ENCODE measurements at regions not wholly inside any gene's neighbourhood (a gene's known extent, or its start where the extent isn't known, plus 50 kb on each side); places are given as distances from the start of the nearest gene placed in this dataset.
A peak's percentile ranks its signal among the peaks of the same experiment; 100 is the strongest.

GRCh38 chr6:81985191-81985590 is 232.7 kb upstream of the TENT5A start:
- no peak overlapping the region for H3K27ac ChIP-seq
- DNase-seq (ENCODE audit: low spot score) = no peak
- TF ChIP-seq CTCF (conservative IDR thresholded peaks at IDR 0.05; ENCODE audit: low read depth) = no peak
- POLR2A ChIA-PET (ENCODE audit: low non-redundant PET) = no interaction called here
- CTCF ChIA-PET = no interaction called here

GRCh38 chr6:81984599-81984998 is 232.1 kb upstream of the TENT5A start:
- POLR2A ChIA-PET (ENCODE audit: low non-redundant PET) = no interaction called here
- TF ChIP-seq CTCF (conservative IDR thresholded peaks at IDR 0.05; ENCODE audit: low read depth) = no peak
- no peak for DNase-seq (ENCODE audit: low spot score)
- CTCF ChIA-PET = no interaction called here
- no peak overlapping the region for H3K27ac ChIP-seq

GRCh38 chr6:81981812-81982211 is 229.3 kb upstream of the TENT5A start:
- no peak for TF ChIP-seq CTCF (conservative IDR thresholded peaks at IDR 0.05; ENCODE audit: low read depth)
- POLR2A ChIA-PET (ENCODE audit: low non-redundant PET) = no interaction called here
- peak; percentile 71 for DNase-seq (ENCODE audit: low spot score)
- CTCF ChIA-PET = no interaction called here
- no peak overlapping the region for H3K27ac ChIP-seq

GRCh38 chr6:81979767-81980166 is 227.3 kb upstream of the TENT5A start:
- CTCF ChIA-PET = no interaction called here
- H3K27ac ChIP-seq = no peak overlapping the region
- TF ChIP-seq CTCF (conservative IDR thresholded peaks at IDR 0.05; ENCODE audit: low read depth) = no peak
- POLR2A ChIA-PET (ENCODE audit: low non-redundant PET) = no interaction called here
- DNase-seq (ENCODE audit: low spot score) = no peak

GRCh38 chr6:81979329-81979728 is 226.8 kb upstream of the TENT5A start:
- no peak for DNase-seq (ENCODE audit: low spot score)
- POLR2A ChIA-PET (ENCODE audit: low non-redundant PET) = no interaction called here
- H3K27ac ChIP-seq = no peak overlapping the region
- TF ChIP-seq CTCF (conservative IDR thresholded peaks at IDR 0.05; ENCODE audit: low read depth) = no peak
- CTCF ChIA-PET = no interaction called here

GRCh38 chr6:81978230-81978629 is 225.7 kb upstream of the TENT5A start:
- CTCF ChIA-PET = no interaction called here
- no peak overlapping the region for H3K27ac ChIP-seq
- POLR2A ChIA-PET (ENCODE audit: low non-redundant PET) = no interaction called here
- TF ChIP-seq CTCF (conservative IDR thresholded peaks at IDR 0.05; ENCODE audit: low read depth) = no peak
- no peak for DNase-seq (ENCODE audit: low spot score)

GRCh38 chr6:81977486-81977885 is 225.0 kb upstream of the TENT5A start:
- ChIA-PET POLR2A (ENCODE audit: low non-redundant PET) (no interaction called here), CTCF (no interaction called here)
- no peak overlapping the region for H3K27ac ChIP-seq
- TF ChIP-seq CTCF (conservative IDR thresholded peaks at IDR 0.05; ENCODE audit: low read depth) = no peak
- no peak for DNase-seq (ENCODE audit: low spot score)
